Fibroblast of villous mesenchyme (primary cell): ENCODE measurements at regions not wholly inside any gene's neighbourhood (a gene's known extent, or its start where the extent isn't known, plus 50 kb on each side); places are given as distances from the start of the nearest gene placed in this dataset.

Experiments
- DNase-seq: peaks from one replicate; pipeline ENCODE4 v3.0.0-alpha.2; 2010; ENCODE audit warnings: low read depth
- H3K4me3 ChIP-seq: 2 replicates; pipeline ENCODE4 v1.5.1; 2011; ENCODE audit warnings: low read depth, mild to moderate bottlenecking, low read length
- TF ChIP-seq, protein P1 (sequence below): IDR thresholded peaks from 2 replicates; pipeline ENCODE4 v1.5.1; 2012; ENCODE audit warnings: low read depth, mild to moderate bottlenecking, low read length; ENCODE audit not compliant: insufficient read depth

DNA sequence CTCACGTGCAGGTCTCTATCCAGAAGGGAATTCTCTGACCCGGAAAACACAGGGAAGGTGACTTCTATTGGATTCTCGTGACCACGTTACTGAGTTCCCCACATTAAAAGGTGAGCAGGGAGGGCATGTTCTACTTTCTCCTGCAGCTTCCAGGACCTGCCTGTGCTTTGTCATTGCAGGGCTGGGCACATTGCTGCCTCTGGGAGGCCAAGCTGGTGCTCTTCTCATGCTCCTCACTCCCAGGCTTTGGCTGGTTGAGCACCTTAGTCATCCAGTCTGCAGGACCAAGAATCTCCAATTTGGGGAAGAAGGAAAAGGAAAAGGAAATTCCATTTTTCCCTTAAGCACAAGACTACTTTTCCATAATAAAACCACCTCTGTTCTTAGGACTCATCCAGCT is 86.5 kb upstream of the TMEM72 start:
- TF ChIP-seq, protein P1, sequence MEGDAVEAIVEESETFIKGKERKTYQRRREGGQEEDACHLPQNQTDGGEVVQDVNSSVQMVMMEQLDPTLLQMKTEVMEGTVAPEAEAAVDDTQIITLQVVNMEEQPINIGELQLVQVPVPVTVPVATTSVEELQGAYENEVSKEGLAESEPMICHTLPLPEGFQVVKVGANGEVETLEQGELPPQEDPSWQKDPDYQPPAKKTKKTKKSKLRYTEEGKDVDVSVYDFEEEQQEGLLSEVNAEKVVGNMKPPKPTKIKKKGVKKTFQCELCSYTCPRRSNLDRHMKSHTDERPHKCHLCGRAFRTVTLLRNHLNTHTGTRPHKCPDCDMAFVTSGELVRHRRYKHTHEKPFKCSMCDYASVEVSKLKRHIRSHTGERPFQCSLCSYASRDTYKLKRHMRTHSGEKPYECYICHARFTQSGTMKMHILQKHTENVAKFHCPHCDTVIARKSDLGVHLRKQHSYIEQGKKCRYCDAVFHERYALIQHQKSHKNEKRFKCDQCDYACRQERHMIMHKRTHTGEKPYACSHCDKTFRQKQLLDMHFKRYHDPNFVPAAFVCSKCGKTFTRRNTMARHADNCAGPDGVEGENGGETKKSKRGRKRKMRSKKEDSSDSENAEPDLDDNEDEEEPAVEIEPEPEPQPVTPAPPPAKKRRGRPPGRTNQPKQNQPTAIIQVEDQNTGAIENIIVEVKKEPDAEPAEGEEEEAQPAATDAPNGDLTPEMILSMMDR = no peak
- no peak overlapping the region for H3K4me3 ChIP-seq
- DNase-seq = no peak

DNA sequence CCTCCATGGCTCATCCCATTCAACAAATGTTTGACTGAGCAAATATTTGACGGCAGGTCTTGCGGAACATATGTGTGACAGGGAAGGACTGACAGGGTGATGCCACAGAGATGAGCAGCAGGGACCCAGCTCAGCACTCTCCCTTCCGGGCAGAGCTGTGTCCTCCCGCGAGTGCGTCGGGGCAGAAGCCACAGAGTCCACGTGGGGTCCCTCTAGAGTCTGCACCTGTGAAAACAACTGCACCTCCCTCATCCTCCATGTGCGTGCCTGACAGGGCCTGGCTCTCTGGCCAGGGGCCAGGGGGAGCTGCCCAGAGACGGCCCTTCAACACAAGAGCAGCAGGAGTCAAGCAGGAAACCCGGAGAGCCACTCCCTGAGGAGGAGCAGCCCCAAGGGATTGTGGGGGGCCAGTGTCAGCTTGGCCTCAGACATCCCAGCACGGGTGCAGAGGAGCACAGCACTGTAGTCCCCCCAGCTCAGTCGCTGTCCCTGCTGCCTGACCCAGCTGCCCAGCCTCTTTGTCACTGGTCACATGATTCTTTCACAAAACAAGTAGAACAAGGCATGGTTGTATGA is 83.6 kb upstream of the TMEM72 start:
- no peak overlapping the region for H3K4me3 ChIP-seq
- TF ChIP-seq, protein P1 = no peak
- DNase-seq = no peak

- no peak for DNase-seq
- H3K4me3 ChIP-seq = no peak overlapping the region
- TF ChIP-seq, protein P1 = no peak
Measured at GRCh38 chr10:44828508-44829142, 82.5 kb upstream of the TMEM72 start.

DNA sequence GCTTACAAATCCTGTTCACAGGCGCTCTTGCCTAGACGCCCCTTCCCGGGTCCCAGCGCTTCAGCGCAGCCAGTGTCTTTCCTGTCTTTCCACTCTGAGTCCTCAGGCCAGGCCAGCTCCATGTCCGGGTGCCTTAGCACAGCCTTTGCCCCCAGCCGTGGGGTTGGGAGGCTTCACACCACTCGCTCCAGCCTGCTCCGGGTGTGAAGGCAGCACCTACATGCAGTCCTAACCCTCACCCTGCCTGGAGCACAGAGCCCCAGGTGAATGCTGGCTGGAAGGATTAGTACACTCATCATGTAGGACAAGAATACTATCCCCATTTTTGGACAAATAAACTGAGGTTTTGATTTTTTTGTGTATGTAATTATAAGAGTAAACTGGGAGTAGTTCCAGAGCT is 81.7 kb upstream of the TMEM72 start:
- H3K4me3 ChIP-seq = no peak overlapping the region
- TF ChIP-seq, protein P1 = no peak
- no peak for DNase-seq

GRCh38 chr10:44830022-44830421 is 81.1 kb upstream of the TMEM72 start:
- H3K4me3 ChIP-seq = no peak overlapping the region
- peak; percentile 20 for DNase-seq
- TF ChIP-seq, protein P1 = no peak

DNA sequence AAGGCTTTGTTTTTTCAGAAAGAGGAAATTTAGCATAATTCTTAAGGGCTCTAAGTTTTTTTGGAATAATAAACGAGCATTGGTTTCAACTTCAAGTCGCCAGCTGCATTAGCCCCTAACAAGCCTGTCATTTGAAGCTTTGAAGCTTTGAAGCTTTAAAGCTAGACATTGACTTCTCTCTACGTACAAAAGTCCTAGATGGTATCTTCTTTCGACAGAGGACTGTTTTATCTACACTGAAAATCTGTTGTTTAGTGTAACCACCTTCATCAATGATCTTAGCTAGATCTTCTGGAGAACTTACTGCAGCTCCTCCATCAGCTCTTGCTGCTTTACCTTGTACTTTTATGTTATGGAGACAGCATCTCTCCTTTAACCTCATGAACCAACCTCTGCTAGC is 79.6 kb upstream of the TMEM72 start:
- TF ChIP-seq, protein P1 = no peak
- DNase-seq = no peak
- no peak overlapping the region for H3K4me3 ChIP-seq
